Retinal pigment epithelial cell (primary cell): ENCODE measurements at regions not wholly inside any gene's neighbourhood (a gene's known extent, or its start where the extent isn't known, plus 50 kb on each side); places are given as distances from the start of the nearest gene placed in this dataset.

Experiments
- DNase-seq: peaks from one replicate; pipeline ENCODE4 v3.0.0-alpha.2; 2010; ENCODE audit warnings: low read depth
- H3K4me3 ChIP-seq: 2 replicates; pipeline ENCODE4 v1.5.1; 2011; ENCODE audit warnings: mild to moderate bottlenecking, low read length, control low read depth, moderate library complexity
- CTCF ChIP-seq: conservative IDR thresholded peaks from 2 replicates; pipeline ENCODE4 v1.5.1; 2011; ENCODE audit warnings: low read depth, low read length, control low read depth, inconsistent platforms

GRCh38 chr2:35891528-35891927 is 464.1 kb upstream of the CRIM1 start:
- H3K4me3 ChIP-seq, result no peak overlapping the region
- no peak for TF ChIP-seq CTCF
- no peak for DNase-seq

GRCh38 chr2:35887146-35887545 is 468.4 kb upstream of the CRIM1 start:
- DNase-seq, result no peak

GRCh38 chr2:35873921-35874320 is 481.7 kb upstream of the CRIM1 start:
- H3K4me3 ChIP-seq, result no peak overlapping the region
- peak; percentile 8 for TF ChIP-seq CTCF
- no peak for DNase-seq

More at GRCh38 chr2:35887146-35887545, 468.4 kb upstream of the CRIM1 start:
- no peak overlapping the region for H3K4me3 ChIP-seq
- no peak for TF ChIP-seq CTCF

GRCh38 chr2:35871672-35872071 is 483.9 kb upstream of the CRIM1 start:
- H3K4me3 ChIP-seq, result no peak overlapping the region
- no peak for DNase-seq
- TF ChIP-seq CTCF, result peak; percentile 23

GRCh38 chr2:35870713-35871112 is 484.9 kb upstream of the CRIM1 start:
- no peak for DNase-seq
- no peak overlapping the region for H3K4me3 ChIP-seq
- no peak for TF ChIP-seq CTCF

GRCh38 chr2:35864141-35864540 is 491.4 kb upstream of the CRIM1 start:
- no peak overlapping the region for H3K4me3 ChIP-seq
- no peak for TF ChIP-seq CTCF
- no peak for DNase-seq

- no peak for TF ChIP-seq CTCF
- DNase-seq, result no peak
- no peak overlapping the region for H3K4me3 ChIP-seq
Observed at GRCh38 chr2:35858216-35858615, 497.4 kb upstream of the CRIM1 start.
